HG02798 (cell line): ENCODE measurements at regions not wholly inside any gene's neighbourhood (a gene's known extent, or its start where the extent isn't known, plus 50 kb on each side); places are given as distances from the start of the nearest gene placed in this dataset.
"Not testable (repeated sequence)": the region's sequence is repeated elsewhere in the genome, so short reads cannot be mapped to it uniquely, and the experiment has no call there.

Experiments
- ATAC-seq: cut with Tn5 transposase; IDR thresholded peaks from one replicate; pipeline ENCODE4 v1.9.1; 2021; ENCODE audit warnings: mild to moderate bottlenecking; ENCODE audit not compliant: unreplicated experiment, poor library complexity

- ATAC-seq, result not testable (repeated sequence)
Measured at GRCh38 chr3:94648270-94649180, 585.7 kb downstream of the NSUN3 start.

- ATAC-seq, result no peak
Measured at GRCh38 chr3:94654096-94654495, 591.2 kb downstream of the NSUN3 start.

- no peak for ATAC-seq
Measured at GRCh38 chr3:94665922-94666321, 603.1 kb downstream of the NSUN3 start.

- no peak for ATAC-seq
Measured at GRCh38 chr3:94671078-94671477, 608.2 kb downstream of the NSUN3 start.

- no peak for ATAC-seq
Measured at GRCh38 chr3:94673876-94674275, 611.0 kb downstream of the NSUN3 start.

GRCh38 chr3:94686208-94686607 is 623.3 kb downstream of the NSUN3 start:
- ATAC-seq, result no peak

GRCh38 chr3:94693997-94694640 is 631.3 kb downstream of the NSUN3 start:
- no peak for ATAC-seq

- no peak for ATAC-seq
Measured at GRCh38 chr3:94694894-94695293, 632.0 kb downstream of the NSUN3 start.

- ATAC-seq, result no peak
Measured at GRCh38 chr3:94704467-94704866, 641.6 kb downstream of the NSUN3 start.

GRCh38 chr3:94709249-94709902 is 646.5 kb downstream of the NSUN3 start:
- ATAC-seq, result no peak

GRCh38 chr3:94714194-94714593 is 651.3 kb downstream of the NSUN3 start:
- ATAC-seq, result no peak

GRCh38 chr3:94716326-94717018 is 653.6 kb downstream of the NSUN3 start:
- ATAC-seq, result no peak

GRCh38 chr3:94734206-94734605 is 671.3 kb downstream of the NSUN3 start:
- ATAC-seq, result no peak

GRCh38 chr3:94735354-94735753 is 672.5 kb downstream of the NSUN3 start:
- no peak for ATAC-seq

- no peak for ATAC-seq
Measured at GRCh38 chr3:94737116-94737515, 674.3 kb downstream of the NSUN3 start.

- no peak for ATAC-seq
Measured at GRCh38 chr3:94739420-94739819, 676.6 kb downstream of the NSUN3 start.

- no peak for ATAC-seq
Measured at GRCh38 chr3:94758751-94759150, 695.9 kb downstream of the NSUN3 start.

GRCh38 chr3:94772402-94772801 is 709.5 kb downstream of the NSUN3 start:
- no peak for ATAC-seq

GRCh38 chr3:94775746-94776145 is 712.9 kb downstream of the NSUN3 start:
- ATAC-seq, result no peak

GRCh38 chr3:94776401-94776915 is 713.6 kb downstream of the NSUN3 start:
- no peak for ATAC-seq
